H54 (cell line): ENCODE measurements at regions not wholly inside any gene's neighbourhood (a gene's known extent, or its start where the extent isn't known, plus 50 kb on each side); places are given as distances from the start of the nearest gene placed in this dataset.

Experiments used
- DNase-seq: peaks from one replicate; pipeline ENCODE4 v3.0.0; 2011; ENCODE audit warnings: low spot score, mixed read lengths; ENCODE audit not compliant: insufficient read length
- FAIRE-seq: peaks from 3 replicates; lab custom pipeline; 2011; peaks lifted over from hg19 to GRCh38; lab: Jason Lieb, UNC
- POLR2A ChIP-seq: IDR thresholded peaks from 2 replicates; pipeline ENCODE4 v1.6.1; 2011; ENCODE audit warnings: low read depth, mild to moderate bottlenecking, low read length

GRCh38 chr15:70484993-70485392 is 278.4 kb downstream of the UACA start:
- no peak for TF ChIP-seq POLR2A
- FAIRE-seq: no peak
- DNase-seq: no peak

- TF ChIP-seq POLR2A: no peak
- FAIRE-seq: no peak
- no peak for DNase-seq
Measured at GRCh38 chr15:70483513-70483912, 279.8 kb downstream of the UACA start.

- DNase-seq (no peak), FAIRE-seq (no peak)
- TF ChIP-seq POLR2A: no peak
Measured at GRCh38 chr15:70480196-70480856, 283.0 kb downstream of the UACA start.

GRCh38 chr15:70479785-70480184 is 283.6 kb downstream of the UACA start:
- FAIRE-seq: no peak
- DNase-seq: no peak
- no peak for TF ChIP-seq POLR2A

- DNase-seq (no peak), FAIRE-seq (no peak)
- no peak for TF ChIP-seq POLR2A
Measured at GRCh38 chr15:70479056-70479455, 284.3 kb downstream of the UACA start.

- no peak for TF ChIP-seq POLR2A
- FAIRE-seq (no peak), DNase-seq (no peak)
Measured at GRCh38 chr15:70478251-70478990, 284.9 kb downstream of the UACA start.

- no peak for TF ChIP-seq POLR2A
- FAIRE-seq: no peak
- no peak for DNase-seq
Measured at GRCh38 chr15:70477750-70478250, 285.6 kb downstream of the UACA start.

- TF ChIP-seq POLR2A: no peak
- FAIRE-seq: no peak
- no peak for DNase-seq
Measured at GRCh38 chr15:70476441-70476840, 286.9 kb downstream of the UACA start.

- DNase-seq (no peak), FAIRE-seq (no peak)
- TF ChIP-seq POLR2A: no peak
Measured at GRCh38 chr15:70475921-70476320, 287.4 kb downstream of the UACA start.

GRCh38 chr15:70475407-70475781 is 288.0 kb downstream of the UACA start:
- TF ChIP-seq POLR2A: no peak
- no peak for DNase-seq
- no peak for FAIRE-seq

GRCh38 chr15:70474471-70475406 is 288.6 kb downstream of the UACA start:
- no peak for TF ChIP-seq POLR2A
- peak; percentile 80 for DNase-seq
- no peak for FAIRE-seq

GRCh38 chr15:70473581-70474370 is 289.6 kb downstream of the UACA start:
- FAIRE-seq: no peak
- TF ChIP-seq POLR2A: no peak
- no peak for DNase-seq

- no peak for TF ChIP-seq POLR2A
- FAIRE-seq (no peak), DNase-seq (no peak)
Measured at GRCh38 chr15:70471517-70471916, 291.8 kb downstream of the UACA start.
